GM19025 (cell line): ENCODE measurements at regions not wholly inside any gene's neighbourhood (a gene's known extent, or its start where the extent isn't known, plus 50 kb on each side); places are given as distances from the start of the nearest gene placed in this dataset.
"Not testable (repeated sequence)": the region's sequence is repeated elsewhere in the genome, so short reads cannot be mapped to it uniquely, and the experiment has no call there.

Source experiments
- ATAC-seq: cut with Tn5 transposase; IDR thresholded peaks from one replicate; pipeline ENCODE4 v1.9.1; 2021; ENCODE audit warnings: mild to moderate bottlenecking, low read depth, moderate library complexity; ENCODE audit not compliant: unreplicated experiment

DNA sequence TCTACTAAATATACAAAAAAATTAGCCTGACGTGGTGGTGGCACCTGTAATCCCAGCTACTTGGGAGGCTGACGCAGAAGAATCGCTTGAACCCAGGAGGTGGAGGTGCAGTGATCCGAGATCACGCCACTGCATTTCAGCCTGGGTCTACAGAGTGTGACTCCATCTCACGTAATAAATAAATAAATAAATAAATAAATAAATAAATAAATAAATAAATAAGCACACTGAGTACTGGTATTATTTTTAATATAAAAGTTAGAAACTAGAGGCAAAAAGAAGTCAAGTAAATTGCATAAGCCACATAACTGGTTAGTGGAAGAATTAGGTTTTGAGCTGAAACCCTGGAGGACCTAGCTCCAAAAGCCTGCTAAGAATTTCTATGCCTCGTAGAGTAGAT lies 1262.7 kb upstream of the PABPC4L start:
- no peak for ATAC-seq

DNA sequence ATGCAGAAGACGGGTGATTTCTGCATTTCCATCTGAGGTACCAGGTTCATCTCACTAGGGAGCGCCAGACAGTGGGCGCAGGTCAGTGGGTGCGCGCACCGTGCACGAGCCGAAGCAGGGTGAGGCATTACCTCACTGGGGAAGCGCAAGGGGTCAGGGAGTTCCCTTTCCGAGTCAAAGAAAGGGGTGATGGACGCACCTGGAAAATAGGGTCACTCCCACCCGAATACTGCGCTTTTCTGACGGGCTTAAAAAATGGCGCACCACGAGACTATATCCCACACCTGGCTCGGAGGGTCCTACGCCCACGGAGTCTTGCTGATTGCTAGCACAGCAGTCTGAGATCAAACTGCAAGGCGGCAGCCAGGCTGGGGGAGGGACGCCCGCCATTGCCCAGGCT lies 1246.0 kb upstream of the PABPC4L start:
- ATAC-seq = not testable (repeated sequence)

DNA sequence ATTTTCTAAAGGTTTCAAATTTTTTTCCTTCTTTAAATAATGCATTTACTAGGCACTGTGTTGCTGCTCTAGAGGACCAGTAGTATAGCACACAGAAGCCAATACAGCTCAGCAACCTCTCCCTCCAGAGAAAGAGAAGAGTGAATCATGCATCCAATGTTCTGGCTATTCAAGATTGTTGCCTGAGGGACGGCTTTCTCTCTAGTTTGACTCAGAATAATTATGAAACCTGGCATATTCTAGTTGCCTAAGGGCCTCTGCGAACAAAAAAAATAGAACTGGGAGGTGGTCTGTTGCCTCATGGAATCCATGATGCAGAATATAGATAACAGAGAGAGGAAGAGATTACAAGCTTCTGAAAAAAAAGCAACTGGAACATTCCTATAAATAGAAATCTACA lies 1233.3 kb upstream of the PABPC4L start:
- ATAC-seq = no peak

DNA sequence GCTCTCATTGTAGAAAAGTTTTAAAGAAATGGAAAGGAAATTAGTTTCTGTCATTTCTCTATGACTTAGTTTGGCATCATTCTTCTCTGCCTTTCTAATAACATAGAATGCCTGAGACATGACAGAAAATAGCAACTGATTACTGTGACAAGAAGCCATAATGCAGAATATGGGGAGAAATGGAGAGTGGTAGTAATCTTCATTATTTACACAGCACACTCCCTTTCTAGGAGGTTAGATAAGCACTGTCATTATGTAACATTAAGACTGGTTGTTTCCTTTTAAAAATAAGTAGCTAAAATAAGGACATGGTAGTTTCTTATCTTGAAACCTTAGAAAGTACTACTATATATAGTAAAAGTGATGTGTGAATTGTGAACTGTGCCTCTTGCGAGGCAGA lies 1227.9 kb upstream of the PABPC4L start:
- ATAC-seq = no peak

DNA sequence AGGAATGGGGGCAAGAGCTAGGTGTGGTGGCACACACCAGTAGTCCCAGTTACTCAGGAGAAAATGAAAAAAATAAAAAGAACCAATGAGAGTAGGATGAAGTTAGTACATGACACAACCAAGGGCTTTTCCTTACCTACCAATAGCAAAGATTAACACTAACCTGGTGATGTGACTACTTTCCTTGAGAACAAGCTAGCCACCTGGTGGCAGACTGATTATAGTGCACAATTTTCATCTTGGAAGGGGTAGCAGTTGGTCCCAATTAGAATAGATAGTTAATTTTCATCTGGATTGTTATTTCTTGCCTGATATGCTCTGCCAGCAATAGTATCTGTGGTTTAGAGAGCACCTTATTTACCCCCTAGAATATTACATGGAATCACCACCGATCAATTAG lies 1216.8 kb upstream of the PABPC4L start:
- ATAC-seq = no peak

DNA sequence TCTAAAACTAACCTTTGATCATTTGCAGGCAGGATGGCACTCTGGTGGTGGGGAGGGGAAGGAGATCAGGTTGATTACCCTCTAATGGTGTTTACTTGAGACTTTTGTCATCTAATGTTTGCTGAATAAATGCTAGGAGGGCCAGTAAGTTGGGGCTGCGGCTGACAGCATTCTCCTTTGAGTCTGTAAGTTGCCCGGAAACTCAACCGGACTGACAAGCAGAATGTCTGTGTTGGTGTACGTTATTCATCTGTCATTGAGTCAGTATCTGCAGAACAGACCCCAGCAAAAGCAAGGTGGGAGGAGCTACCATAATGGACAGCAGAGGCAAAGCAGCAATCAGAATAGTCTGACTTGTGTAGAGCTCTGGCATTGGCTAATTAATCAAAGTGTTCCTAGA lies 1210.6 kb upstream of the PABPC4L start:
- ATAC-seq = no peak

DNA sequence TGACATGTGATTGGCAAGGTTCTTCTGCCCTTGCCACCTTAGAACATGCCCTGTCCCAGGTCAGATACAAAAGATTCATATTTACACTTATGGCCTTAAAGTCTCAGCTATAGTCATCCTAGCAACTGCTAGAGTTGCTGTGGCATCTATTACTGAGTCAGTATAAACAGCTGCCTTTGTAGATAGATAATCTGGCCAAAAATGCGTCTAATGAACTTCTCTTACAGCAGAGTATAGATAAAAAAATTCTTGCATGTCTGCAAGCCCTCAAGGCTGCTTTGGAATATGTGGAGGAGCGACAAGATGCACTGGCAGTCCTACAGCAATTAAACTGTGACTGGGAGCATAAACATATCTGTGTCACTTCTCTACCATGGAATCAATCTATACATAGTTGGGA lies 1209.7 kb upstream of the PABPC4L start:
- ATAC-seq = no peak

DNA sequence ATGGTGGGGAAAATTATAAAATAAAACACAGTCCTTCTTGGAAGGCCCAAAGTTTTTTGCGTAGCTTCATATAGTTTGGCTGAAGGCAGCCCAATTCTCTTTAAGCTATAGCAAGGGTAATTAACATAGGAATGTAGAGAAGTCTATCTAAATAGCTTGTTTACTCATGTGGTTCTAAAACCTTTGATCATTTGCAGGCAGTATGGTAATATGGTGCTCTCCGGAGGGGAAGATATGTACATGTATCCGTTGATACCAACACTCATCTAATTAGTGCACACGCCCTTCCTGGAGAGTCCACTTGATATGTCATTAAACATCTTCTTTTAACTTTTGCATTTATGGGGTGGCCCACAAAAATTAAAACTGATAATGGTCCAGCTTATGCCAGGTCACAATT lies 1207.7 kb upstream of the PABPC4L start:
- not testable (repeated sequence) for ATAC-seq

DNA sequence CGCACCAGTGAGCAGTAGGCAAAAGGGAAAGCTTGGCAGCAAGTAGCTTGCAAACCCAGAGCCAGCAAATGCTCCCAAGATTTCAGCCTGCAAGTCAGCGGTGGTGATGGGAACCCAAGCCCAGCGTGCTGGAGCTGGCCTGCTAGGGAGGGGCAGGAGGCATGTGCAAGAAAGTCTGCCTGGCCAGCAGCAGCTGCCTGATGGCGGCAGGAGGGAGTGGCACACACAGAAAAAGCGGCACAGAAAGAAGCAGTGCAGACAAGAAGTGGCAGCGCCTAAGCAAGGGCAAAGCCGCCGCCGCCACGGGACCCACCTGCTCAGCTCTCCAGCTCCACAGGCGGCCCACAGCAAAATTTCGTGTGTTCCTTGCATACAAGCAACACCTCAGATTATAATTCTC lies 1206.5 kb upstream of the PABPC4L start:
- no peak for ATAC-seq

DNA sequence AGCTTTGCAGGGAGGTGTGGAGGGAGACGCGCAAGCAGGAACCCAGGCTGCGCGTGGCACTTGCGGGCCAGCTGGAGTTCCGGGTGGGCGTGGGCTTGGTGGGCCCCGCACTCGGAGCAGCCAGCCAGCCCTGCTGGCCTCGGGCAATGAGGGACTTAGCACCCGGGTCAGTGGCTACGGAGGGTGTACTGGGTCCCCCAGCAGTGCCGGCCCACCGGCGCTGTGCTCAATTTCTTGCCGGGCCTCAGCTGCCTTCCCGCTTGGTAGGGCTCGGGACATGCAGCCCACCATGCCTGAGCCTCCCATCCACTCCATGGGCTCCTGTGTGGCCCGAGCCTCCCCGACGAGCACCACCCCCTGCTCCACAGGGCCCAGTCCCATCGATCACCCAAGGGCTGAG lies 1205.0 kb upstream of the PABPC4L start:
- not testable (repeated sequence) for ATAC-seq

DNA sequence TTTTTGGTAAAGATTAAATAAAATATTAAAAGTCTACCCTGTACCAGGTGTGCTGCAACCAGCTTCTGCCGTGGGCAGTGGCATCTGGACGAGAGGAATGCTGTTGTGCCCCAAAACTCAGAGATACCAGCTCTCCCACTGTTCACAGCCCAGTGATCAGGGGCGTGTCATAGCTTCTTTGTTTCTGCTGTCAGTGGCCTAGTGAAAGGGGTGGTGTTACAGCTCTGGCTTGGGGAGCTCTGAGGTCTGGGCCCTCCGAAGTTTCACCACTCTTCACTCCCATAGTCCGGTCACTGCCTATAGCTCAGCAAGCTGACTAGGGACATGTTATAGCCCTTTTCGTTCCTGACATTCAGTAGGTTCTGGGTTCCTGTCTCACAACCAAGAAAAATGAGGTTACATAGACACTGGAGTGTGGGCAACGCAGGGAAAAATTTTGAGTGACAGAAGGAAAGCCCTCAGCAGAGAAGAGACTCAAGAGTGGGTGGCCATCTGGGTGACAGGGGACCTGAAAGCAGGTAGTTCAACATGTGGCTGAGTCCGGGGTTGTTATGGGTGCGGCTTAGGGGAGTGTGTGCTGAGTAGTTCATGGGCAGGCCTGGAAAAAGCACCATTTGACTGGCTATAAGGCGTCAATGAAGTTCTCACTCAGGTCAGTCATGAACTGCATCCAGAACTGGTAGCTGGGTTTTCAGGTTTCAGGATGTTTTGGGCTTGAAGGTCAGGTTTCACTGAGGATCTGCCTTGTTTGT lies 1184.4 kb upstream of the PABPC4L start:
- no peak for ATAC-seq

DNA sequence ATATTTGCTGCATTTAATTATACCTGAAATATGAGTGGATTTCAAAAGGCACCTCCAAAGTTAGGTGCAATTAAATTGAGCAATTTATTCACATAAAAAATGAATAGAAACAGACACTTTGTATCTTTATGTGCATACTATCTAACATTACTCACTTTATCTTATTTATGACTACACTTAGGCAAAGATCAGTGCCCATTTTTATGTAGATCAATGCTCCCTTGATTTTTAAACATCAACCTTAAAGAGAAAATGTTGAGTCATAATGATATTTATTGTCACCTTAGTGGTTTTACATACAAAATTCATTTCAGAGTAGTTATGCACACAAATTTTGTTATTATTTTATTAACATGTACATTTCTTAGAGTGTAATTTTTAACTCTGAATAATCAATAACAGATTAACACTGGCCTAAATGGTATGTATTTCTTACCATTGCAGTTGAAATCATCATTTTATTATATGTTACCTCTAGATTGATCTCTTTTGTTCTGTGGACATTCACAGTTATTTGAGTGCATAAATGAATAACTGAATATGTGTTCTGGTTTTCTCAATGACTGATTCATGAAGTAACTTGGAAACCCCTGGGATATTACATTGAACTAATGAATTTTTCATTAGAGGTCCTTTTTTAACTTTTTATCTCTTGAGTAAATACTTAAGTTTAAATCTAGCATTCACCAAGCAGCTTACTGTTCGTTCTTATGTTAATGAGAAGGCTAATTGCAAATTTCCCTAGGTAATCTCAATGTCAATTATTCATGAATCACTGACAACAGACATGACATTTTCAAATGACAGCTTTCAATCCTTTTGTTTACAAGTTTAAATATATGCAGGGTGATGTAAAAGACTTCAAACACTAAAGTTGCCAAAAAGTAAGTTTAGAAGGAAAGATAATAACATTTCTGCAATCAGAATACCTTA lies 1182.0 kb upstream of the PABPC4L start:
- no peak for ATAC-seq

DNA sequence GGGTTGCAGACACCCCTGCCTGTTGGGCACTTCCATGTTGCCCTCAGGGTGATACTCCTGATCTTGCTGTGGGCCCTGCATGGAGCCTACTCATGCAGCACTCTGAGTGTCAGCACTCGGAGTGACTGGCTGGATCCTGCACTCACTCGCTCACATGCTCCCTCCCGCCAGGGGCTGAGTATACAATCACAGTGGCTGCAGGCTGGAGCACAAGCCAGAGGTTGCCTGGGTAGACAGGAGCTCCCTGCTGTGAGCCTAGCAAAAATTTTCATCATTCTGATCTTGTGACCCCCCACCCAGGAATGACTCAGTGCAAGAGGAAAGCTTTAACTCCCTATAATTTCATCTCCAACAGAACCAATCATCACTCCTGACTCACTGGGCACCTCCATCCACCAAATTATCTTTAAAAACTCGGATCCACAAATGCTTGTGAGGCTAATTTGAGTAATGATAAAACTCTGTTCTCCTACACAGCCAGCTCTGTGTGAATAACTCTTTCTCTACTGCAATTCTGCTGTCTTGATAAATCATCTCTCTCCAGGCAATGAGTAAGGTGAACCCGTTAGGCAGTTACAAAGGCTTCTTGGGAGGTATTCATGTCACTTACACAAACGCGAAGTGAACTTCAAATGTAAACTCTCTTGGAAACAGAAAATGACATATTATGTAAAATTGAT lies 1180.8 kb upstream of the PABPC4L start:
- ATAC-seq = no peak

DNA sequence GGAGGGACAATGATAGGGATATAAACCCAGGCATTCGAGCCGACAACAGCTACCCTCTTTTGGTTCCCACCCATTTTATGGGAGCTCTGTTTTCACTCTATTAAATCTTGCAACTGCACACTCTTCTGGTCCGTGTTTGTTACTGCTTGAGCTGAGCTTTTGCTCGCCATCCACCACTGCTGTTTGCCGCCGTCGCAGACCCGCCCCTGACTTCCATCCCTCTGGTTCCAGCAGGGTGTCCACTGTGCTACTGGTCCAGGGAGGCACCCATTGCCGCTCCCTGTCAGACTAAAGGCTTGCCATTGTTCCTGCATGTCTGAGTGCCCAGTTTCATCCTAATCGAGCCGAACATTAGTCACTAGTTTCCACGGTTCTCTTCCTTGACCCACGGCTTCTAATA lies 1170.5 kb upstream of the PABPC4L start:
- no peak for ATAC-seq

DNA sequence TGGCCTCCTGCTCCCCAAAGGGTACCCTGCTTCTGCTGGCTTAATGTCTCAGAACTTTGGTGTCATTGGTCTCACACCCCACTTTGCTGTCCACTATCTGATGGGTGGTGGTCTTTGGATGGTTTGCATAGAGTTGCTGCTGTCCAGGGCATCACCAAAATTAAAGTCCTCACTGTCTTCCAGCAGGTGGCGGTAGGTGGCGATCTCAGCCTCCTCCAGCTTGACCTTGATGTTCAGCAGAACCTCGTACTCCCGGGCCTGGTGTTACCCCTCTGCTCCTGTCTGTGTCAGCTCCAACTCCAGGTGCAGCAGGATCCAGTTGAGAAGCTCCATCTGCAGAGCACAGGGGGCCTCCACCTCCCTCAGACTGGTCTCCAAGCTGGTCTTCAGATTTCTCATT lies 1169.5 kb upstream of the PABPC4L start:
- no peak for ATAC-seq

DNA sequence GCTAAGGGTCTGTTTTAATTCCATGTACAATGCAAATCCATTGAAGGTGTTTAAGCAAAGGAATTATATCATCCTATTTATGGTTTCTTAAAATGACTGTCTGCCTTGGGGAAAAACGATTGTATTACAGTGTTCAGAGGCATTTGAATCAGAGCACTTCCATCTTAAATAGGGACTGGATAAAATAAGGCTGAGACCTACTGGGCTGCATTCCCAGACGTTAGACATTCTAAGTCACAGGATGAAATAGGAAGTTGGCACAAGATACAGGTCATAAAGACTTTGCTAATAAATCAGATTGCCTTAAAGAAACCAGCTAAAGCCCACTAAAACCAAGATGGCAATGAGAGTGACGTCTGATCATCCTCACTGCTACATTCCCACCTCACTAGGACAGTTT lies 1167.2 kb upstream of the PABPC4L start:
- ATAC-seq = no peak

DNA sequence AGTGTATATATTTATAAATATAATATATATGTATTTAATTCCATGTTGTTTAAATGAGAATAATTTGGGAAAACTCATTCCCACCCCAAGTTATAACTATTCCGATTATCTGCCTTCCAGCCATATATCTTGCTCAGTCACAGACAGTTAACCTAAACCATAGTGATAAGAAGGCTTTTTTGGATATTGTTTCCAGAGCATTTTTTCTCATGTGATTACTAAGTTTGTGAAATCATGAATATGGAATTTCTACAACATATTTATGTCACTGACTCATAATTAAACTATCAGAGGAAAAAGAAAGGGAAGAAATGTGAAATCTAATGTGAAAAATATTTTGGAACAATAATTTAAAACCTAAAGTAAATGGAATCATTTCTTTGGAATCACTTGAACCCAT lies 1163.5 kb upstream of the PABPC4L start:
- ATAC-seq = no peak

DNA sequence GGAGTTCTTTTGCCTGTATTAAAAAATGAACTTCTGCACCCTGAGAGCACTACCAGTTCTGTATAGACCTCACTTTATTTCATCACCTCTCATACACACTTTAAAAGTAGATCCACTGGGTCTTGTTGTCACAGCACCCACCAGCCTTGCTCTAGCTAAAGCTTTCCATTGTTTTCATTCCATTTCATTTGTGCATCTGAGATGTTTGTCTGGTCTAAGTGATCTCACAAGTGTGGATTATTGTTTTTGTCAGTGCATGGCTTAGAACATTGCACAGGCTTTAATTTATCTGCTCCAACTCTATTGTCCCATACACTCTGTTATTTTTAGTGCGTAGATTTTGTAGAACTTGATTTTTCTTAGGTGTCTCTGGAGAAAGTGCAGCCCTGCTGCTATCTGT lies 1157.5 kb upstream of the PABPC4L start:
- ATAC-seq = no peak

DNA sequence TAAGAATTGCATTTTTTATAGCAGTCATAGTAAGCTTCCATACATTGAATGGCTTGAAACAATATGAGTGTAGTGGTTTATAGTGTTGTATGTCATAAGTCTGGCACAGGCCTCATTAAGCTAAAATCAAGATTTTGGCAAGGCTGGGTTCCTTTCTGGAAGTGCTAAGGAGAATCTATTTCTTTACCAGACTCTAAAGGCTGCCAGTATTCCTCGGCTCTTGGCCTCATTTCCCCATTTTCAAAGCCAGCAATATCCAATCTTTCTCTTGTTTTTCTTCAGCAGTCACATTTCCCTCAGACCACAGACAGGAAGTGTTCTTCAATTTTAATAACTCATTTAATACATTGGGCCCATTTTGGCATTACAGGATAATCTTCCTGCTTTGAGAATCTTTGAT lies 1155.5 kb upstream of the PABPC4L start:
- ATAC-seq = no peak

DNA sequence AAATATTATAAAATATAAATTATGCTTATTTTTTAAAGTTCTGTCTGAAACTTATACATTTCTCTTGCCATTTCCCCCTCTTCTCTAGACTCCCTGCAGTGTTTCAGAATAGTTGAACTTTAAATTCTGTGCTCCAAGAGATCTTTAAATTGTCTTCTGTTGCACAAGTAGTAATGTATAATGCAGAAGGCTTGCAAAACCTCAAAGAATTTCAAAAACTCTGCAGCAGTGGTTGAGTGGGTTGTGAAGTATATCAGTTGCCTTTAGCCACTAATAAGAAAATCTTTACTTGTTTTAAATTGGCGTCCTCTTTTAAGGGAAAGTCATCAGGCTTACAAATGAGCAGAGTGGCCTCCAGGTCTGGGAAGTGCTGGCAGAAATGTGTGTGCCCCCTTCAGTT lies 1153.3 kb upstream of the PABPC4L start:
- ATAC-seq = no peak

DNA sequence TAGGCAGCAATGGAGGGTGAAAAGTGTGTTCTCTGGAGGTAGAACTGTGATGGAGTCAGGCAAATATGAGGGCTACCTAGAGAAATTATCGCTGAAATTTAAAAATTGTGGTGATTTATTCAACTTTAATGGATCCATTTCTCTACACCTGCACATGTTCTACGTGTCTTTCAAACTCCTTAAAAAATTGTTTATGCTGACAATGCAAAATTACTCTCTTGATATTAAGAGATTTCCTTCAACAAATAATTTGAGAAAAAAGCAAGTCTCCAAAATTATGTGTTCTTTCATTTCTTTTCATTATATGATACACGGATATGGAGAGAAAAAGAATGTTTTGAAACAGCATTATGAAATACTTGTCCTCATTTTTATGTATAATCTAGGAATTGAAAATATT lies 1151.4 kb upstream of the PABPC4L start:
- no peak for ATAC-seq
